GM06990 (cell line): ENCODE measurements at regions not wholly inside any gene's neighbourhood (a gene's known extent, or its start where the extent isn't known, plus 50 kb on each side); places are given as distances from the start of the nearest gene placed in this dataset.
A peak's percentile ranks its signal among the peaks of the same experiment; 100 is the strongest.

ENCODE experiments used
- DNase-seq: peaks from one replicate; pipeline ENCODE4 v3.0.0-alpha.2; 2011; ENCODE audit not compliant: insufficient read length; ENCODE audit errors: extremely low read depth
- H3K27me3 ChIP-seq: replicated peaks from 2 replicates; pipeline ENCODE4 v1.6.0; 2011; ENCODE audit warnings: low read length; ENCODE audit not compliant: control insufficient read depth, insufficient read depth
- H3K36me3 ChIP-seq: 2 replicates; pipeline ENCODE4 v1.5.1; 2011; ENCODE audit warnings: low read length; ENCODE audit not compliant: control insufficient read depth, insufficient read depth
- H3K4me3 ChIP-seq: replicated peaks from 2 replicates; pipeline ENCODE4 v1.5.1; 2011; ENCODE audit warnings: low read depth, mild to moderate bottlenecking, control low read depth, low read length
- CTCF ChIP-seq: IDR thresholded peaks from 2 replicates; pipeline ENCODE4 v1.5.1; 2011; ENCODE audit warnings: low read length, control low read depth, mild to moderate bottlenecking, inconsistent platforms; ENCODE audit not compliant: insufficient read depth, poor library complexity, severe bottlenecking

GRCh38 chr4:3667258-3667657 is 98.9 kb upstream of the ADRA2C start:
- TF ChIP-seq CTCF = no peak
- H3K27me3 ChIP-seq = no peaks in the 10 kb centered on the region
- H3K4me3 ChIP-seq = no peak overlapping the region
- no peak for DNase-seq
- H3K36me3 ChIP-seq = no peaks in the 10 kb centered on the region

- Histone ChIP-seq H3K36me3 (no peaks in the 10 kb centered on the region), H3K4me3 (no peak overlapping the region), H3K27me3 (no peaks in the 10 kb centered on the region)
- no peak for TF ChIP-seq CTCF
- DNase-seq = peak; percentile 43
Measured at GRCh38 chr4:3666263-3666662, 99.9 kb upstream of the ADRA2C start.

GRCh38 chr4:3665360-3665891 is 100.8 kb upstream of the ADRA2C start:
- Histone ChIP-seq H3K36me3 (no peaks in the 10 kb centered on the region), H3K4me3 (no peak overlapping the region), H3K27me3 (peaks cover 3% of the 10 kb centered on the region; the same call in 1 of the 2 replicates)
- TF ChIP-seq CTCF = no peak
- DNase-seq = no peak

GRCh38 chr4:3663791-3664190 is 102.4 kb upstream of the ADRA2C start:
- Histone ChIP-seq H3K36me3 (no peaks in the 10 kb centered on the region), H3K27me3 (peaks cover 3% of the 10 kb centered on the region; the same call in 1 of the 2 replicates), H3K4me3 (no peak overlapping the region)
- DNase-seq = no peak
- no peak for TF ChIP-seq CTCF

GRCh38 chr4:3662516-3662915 is 103.7 kb upstream of the ADRA2C start:
- DNase-seq = no peak
- Histone ChIP-seq H3K4me3 (no peak overlapping the region), H3K27me3 (peaks cover 3% of the 10 kb centered on the region; the same call in 1 of the 2 replicates), H3K36me3 (no peaks in the 10 kb centered on the region)
- TF ChIP-seq CTCF = no peak

- Histone ChIP-seq H3K27me3 (peaks cover 3% of the 10 kb centered on the region; the same call in 1 of the 2 replicates), H3K36me3 (no peaks in the 10 kb centered on the region), H3K4me3 (no peak overlapping the region)
- no peak for TF ChIP-seq CTCF
- DNase-seq = no peak
Measured at GRCh38 chr4:3661989-3662388, 104.2 kb upstream of the ADRA2C start.
